Tibial nerve (tissue), 3 donors: ENCODE measurements at regions not wholly inside any gene's neighbourhood (a gene's known extent, or its start where the extent isn't known, plus 50 kb on each side); places are given as distances from the start of the nearest gene placed in this dataset.

Experiments
- POLR2A ChIP-seq, 2 donors: fragments of 450-650 bp; IDR thresholded peaks; one replicate each; pipeline ENCODE4 v1.6.1; 2017; ENCODE audit warnings: antibody characterized with exemption in 2 of 2, mild to moderate bottlenecking in 2 of 2, moderate library complexity in 2 of 2
- TF ChIP-seq, protein P1 (sequence below), 5 experiments: fragments of 200-600 bp in 3 of 5; fragments of 450-650 bp in 2 of 5; sonication (generic) in 3 of 5; IDR thresholded peaks; one replicate each; pipeline ENCODE4 v1.5.1; 2016 to 2019; ENCODE audit warnings: antibody characterized with exemption in 5 of 5, mild to moderate bottlenecking in 3 of 5, moderate library complexity in 2 of 5

DNA sequence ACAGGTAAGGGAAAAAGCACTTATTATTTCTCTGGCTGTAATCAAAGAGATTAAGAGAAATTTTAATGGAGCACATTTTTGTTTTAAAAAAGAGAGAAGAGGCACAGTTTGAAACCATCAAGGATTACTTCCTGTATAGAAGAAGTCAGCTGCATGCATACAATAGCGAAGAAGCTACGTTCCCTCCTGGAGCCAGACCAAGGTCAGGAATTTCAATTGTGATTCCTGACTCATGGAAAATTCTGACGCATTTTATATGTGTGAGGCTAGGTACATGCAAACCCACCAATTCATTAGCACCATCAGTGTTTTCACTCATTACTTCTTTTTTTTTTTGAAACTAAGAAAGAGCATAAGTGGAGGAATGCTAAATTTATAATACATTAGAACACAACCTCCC, 232.7 kb upstream of the SGK1 start:
- TF ChIP-seq POLR2A (IDR thresholded peaks at IDR 0.05): no peak
- TF ChIP-seq, protein P1, sequence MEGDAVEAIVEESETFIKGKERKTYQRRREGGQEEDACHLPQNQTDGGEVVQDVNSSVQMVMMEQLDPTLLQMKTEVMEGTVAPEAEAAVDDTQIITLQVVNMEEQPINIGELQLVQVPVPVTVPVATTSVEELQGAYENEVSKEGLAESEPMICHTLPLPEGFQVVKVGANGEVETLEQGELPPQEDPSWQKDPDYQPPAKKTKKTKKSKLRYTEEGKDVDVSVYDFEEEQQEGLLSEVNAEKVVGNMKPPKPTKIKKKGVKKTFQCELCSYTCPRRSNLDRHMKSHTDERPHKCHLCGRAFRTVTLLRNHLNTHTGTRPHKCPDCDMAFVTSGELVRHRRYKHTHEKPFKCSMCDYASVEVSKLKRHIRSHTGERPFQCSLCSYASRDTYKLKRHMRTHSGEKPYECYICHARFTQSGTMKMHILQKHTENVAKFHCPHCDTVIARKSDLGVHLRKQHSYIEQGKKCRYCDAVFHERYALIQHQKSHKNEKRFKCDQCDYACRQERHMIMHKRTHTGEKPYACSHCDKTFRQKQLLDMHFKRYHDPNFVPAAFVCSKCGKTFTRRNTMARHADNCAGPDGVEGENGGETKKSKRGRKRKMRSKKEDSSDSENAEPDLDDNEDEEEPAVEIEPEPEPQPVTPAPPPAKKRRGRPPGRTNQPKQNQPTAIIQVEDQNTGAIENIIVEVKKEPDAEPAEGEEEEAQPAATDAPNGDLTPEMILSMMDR (IDR thresholded peaks at IDR 0.05): no peak
